ENCODE measurements at regions not wholly inside any gene's neighbourhood (a gene's known extent, or its start where the extent isn't known, plus 50 kb on each side); places are given as distances from the start of the nearest gene placed in this dataset.

- no peak for TF ChIP-seq POLR2A (IDR thresholded peaks at IDR 0.05; ENCODE audit: low read length)
- TF ChIP-seq GATA1 (IDR thresholded peaks at IDR 0.05; ENCODE audit: low read depth, low read length) = no peak
Measured at GRCh38 chr13:74778087-74778486, 643.9 kb upstream of the KLF12 start.

Measured in erythroblast (primary cell).